HCT116 (cell line): ENCODE measurements at regions not wholly inside any gene's neighbourhood (a gene's known extent, or its start where the extent isn't known, plus 50 kb on each side); places are given as distances from the start of the nearest gene placed in this dataset.

Source experiments
- ATAC-seq: fragments of 200-7000 bp; cut with Tn5 transposase; 2 replicates; pipeline ENCODE4 v1.9.1; 2020; ENCODE audit warnings: mild to moderate bottlenecking, moderate library complexity
- BruUV-seq: library from RNA; stranded (reverse); fragments of 400-500 nt; replicated peaks from 2 replicates; lab custom pipeline; 2021; lab: Mats Ljungman, UMichigan
- CTCF ChIA-PET: fragments of 300-600 bp; sonication (Branson Sonifier 250); formaldehyde crosslinking; loops from one replicate; lab custom pipeline; 2021; ENCODE audit warnings: antibody characterized with exemption; lab: Charles Lee
- POLR2A ChIA-PET: fragments of 300-600, 350-600 bp; sonication (Branson Sonifier 250); formaldehyde crosslinking; loops from one replicate; lab custom pipeline; 2021; ENCODE audit warnings: antibody characterized with exemption; lab: Charles Lee
- RAD21 ChIA-PET, 2 experiments: fragments of 300-600 bp; sonication (Branson Sonifier 250); formaldehyde crosslinking; loops; one replicate each; lab custom pipeline; 2023; ENCODE audit warnings: low total read pairs in 2 of 2; ENCODE audit not compliant: uncharacterized antibody in 2 of 2, unreplicated experiment in 2 of 2, low non-redundant PET in 1 of 2; lab: Charles Lee
- DNase-seq: peaks from one replicate; pipeline ENCODE4 v3.0.0-alpha.2; 2010; ENCODE audit warnings: low read depth, low spot score
- H2AFZ ChIP-seq: fragments of 200-600 bp; shearing (Covaris generic), sonication (generic); 2 replicates; pipeline ENCODE4 v1.6.1; 2017; ENCODE audit warnings: low read depth, mixed run types, mixed read lengths, antibody characterized with exemption, low read length; ENCODE audit not compliant: poor library complexity, severe bottlenecking
- H3K27ac ChIP-seq: 2 replicates; pipeline ENCODE4 v1.5.1; 2012; ENCODE audit warnings: low read depth, low read length
- H3K27me3 ChIP-seq: fragments of 200-600 bp; sonication (generic); 2 replicates; pipeline ENCODE4 v1.6.1; 2016; ENCODE audit warnings: mixed run types, low read length, mixed read lengths; ENCODE audit not compliant: insufficient read depth
- H3K36me3 ChIP-seq, 2 experiments: fragments of 200-500 bp in 1 of 2; fragments of 200-600 bp in 1 of 2; sonication (Bioruptor generic) in 1 of 2; sonication (generic) in 1 of 2; 2 replicates each; pipeline versions ENCODE4 v1.5.1 to v1.6.1; 2014 to 2016; ENCODE audit warnings: low read length in 2 of 2, inconsistent platforms in 1 of 2, mixed read lengths in 1 of 2, mixed run types in 1 of 2; ENCODE audit not compliant: insufficient read depth in 2 of 2, control insufficient read depth in 1 of 2
- H3K4me1 ChIP-seq, 2 experiments: fragments of 200-600 bp in 1 of 2; sonication (generic) in 1 of 2; 2 replicates each; pipeline versions ENCODE4 v1.5.1 to v1.6.1; 2012 to 2017; ENCODE audit warnings: low read length in 2 of 2, inconsistent platforms in 1 of 2, mild to moderate bottlenecking in 1 of 2, mixed read lengths in 1 of 2, mixed run types in 1 of 2, moderate library complexity in 1 of 2; ENCODE audit not compliant: insufficient read depth in 2 of 2, control insufficient read depth in 1 of 2
- H3K4me2 ChIP-seq: fragments of 200-600 bp; sonication (generic); 2 replicates; pipeline ENCODE4 v1.6.1; 2017; ENCODE audit warnings: mixed run types, low read length, mixed read lengths
- H3K4me3 ChIP-seq, 2 experiments: fragments of 200-600 bp in 1 of 2; sonication (generic) in 1 of 2; replicated peaks in 1 of 2; 2 replicates each; pipeline ENCODE4 v1.5.1; 2011 to 2016; ENCODE audit warnings: low read length in 2 of 2, control low read depth in 1 of 2, low read depth in 1 of 2, mild to moderate bottlenecking in 1 of 2, mixed read lengths in 1 of 2, mixed run types in 1 of 2
- H3K79me2 ChIP-seq: fragments of 200-600 bp; sonication (generic); 2 replicates; pipeline ENCODE4 v1.6.1; 2017; ENCODE audit warnings: mild to moderate bottlenecking, mixed run types, low read length, moderate library complexity, mixed read lengths; ENCODE audit not compliant: insufficient read depth
- H3K9ac ChIP-seq: fragments of 200-600 bp; sonication (generic); 2 replicates; pipeline ENCODE4 v1.6.1; 2016; ENCODE audit warnings: low read length, mixed read lengths
- H3K9me2 ChIP-seq: fragments of 200-600 bp; sonication (generic), shearing (Covaris generic); 2 replicates; pipeline ENCODE4 v1.6.1; 2017; ENCODE audit warnings: mixed run types, mild to moderate bottlenecking, moderate library complexity; ENCODE audit not compliant: insufficient read depth
- H3K9me3 ChIP-seq, 2 experiments: fragments of 200-500 bp in 1 of 2; fragments of 200-600 bp in 1 of 2; sonication (Bioruptor generic) in 1 of 2; sonication (generic) in 1 of 2; 2 replicates each; pipeline ENCODE4 v1.6.1; 2014 to 2017; ENCODE audit warnings: low read length in 2 of 2, mixed read lengths in 2 of 2, inconsistent platforms in 1 of 2, low read depth in 1 of 2, mild to moderate bottlenecking in 1 of 2, mixed run types in 1 of 2, moderate library complexity in 1 of 2; ENCODE audit not compliant: control insufficient read depth in 1 of 2, insufficient read depth in 1 of 2
- H4K20me1 ChIP-seq: fragments of 200-600 bp; sonication (generic), shearing (Covaris generic); 2 replicates; pipeline ENCODE4 v1.6.1; 2017; ENCODE audit warnings: mixed run types, mild to moderate bottlenecking, moderate library complexity; ENCODE audit not compliant: insufficient read depth
- ATF3 ChIP-seq: IDR thresholded peaks from 2 replicates; pipeline ENCODE4 v1.6.1; 2012
- CBX3 ChIP-seq: IDR thresholded peaks from 2 replicates; pipeline ENCODE4 v1.6.1; 2012; ENCODE audit warnings: low read depth
- ELF1 ChIP-seq: IDR thresholded peaks from 2 replicates; pipeline ENCODE4 v1.6.1; 2012; ENCODE audit warnings: low read depth, borderline replicate concordance
- EZH2 ChIP-seq: fragments of 200-600 bp; sonication (generic); IDR thresholded peaks from 2 replicates; pipeline ENCODE4 v1.6.1; 2017; ENCODE audit warnings: antibody characterized with exemption, mixed run types
- MAX ChIP-seq: IDR thresholded peaks from 2 replicates; pipeline ENCODE4 v1.6.1; 2012
- POLR2AphosphoS5 ChIP-seq: IDR thresholded peaks from 2 replicates; pipeline ENCODE4 v1.6.1; 2011; ENCODE audit warnings: mild to moderate bottlenecking, low read depth, low read length, moderate library complexity
- RAD21 ChIP-seq: IDR thresholded peaks from 2 replicates; pipeline ENCODE4 v1.6.1; 2012; ENCODE audit warnings: low read depth, mild to moderate bottlenecking
- REST ChIP-seq: IDR thresholded peaks from 2 replicates; pipeline ENCODE4 v1.6.1; 2012; ENCODE audit warnings: low read depth
- SIN3A ChIP-seq: IDR thresholded peaks from 2 replicates; pipeline ENCODE4 v1.6.1; 2012; ENCODE audit warnings: low read depth
- ZFX ChIP-seq: fragments of 450-650 bp; IDR thresholded peaks from 2 replicates; pipeline ENCODE4 v1.6.1; 2017
- ZNF274 ChIP-seq: fragments of 200-500 bp; sonication (Bioruptor generic); IDR thresholded peaks from 2 replicates; pipeline ENCODE4 v1.6.1; 2014; ENCODE audit warnings: mild to moderate bottlenecking, low read depth, low read length, inconsistent platforms
- intact Hi-C: fragments of 100-400 bp; cut with micrococcal nuclease; formaldehyde crosslinking; loops from 2 replicates; pipeline ENCODE4 v1.10.0; 2022

GRCh38 chr5:174852143-174852542, 127.8 kb downstream of the MSX2 start:
- ChIA-PET CTCF (no interaction called here), POLR2A (no interaction called here), RAD21 (no interaction called here)
- BruUV-seq, result no TSS peak
- no peaks in the 10 kb centered on the region for H3K79me2 ChIP-seq
- DNase-seq (no peak), ATAC-seq (no peak)
- H3K9me2 ChIP-seq, result no peaks in the 10 kb centered on the region
- H3K9ac ChIP-seq, result no peak overlapping the region
- H3K4me3 ChIP-seq, result no peak overlapping the region
- no peak overlapping the region for H3K4me2 ChIP-seq
- intact Hi-C loops, result no loop called here
- no peaks in the 10 kb centered on the region for H3K9me3 ChIP-seq
- no peak for TF ChIP-seq ZNF274
- TF ChIP-seq ZFX, result no peak
- TF ChIP-seq REST, result no peak
- TF ChIP-seq ELF1, result no peak
- TF ChIP-seq SIN3A, result no peak
- TF ChIP-seq ATF3, result no peak
- no peak for TF ChIP-seq POLR2AphosphoS5
- TF ChIP-seq EZH2, result no peak
- TF ChIP-seq RAD21, result no peak
- TF ChIP-seq MAX, result no peak
- TF ChIP-seq CBX3, result no peak
- H2AFZ ChIP-seq, result no peak overlapping the region
- H3K27ac ChIP-seq, result no peak overlapping the region
- H3K36me3 ChIP-seq, result no peaks in the 10 kb centered on the region
- no peaks in the 10 kb centered on the region for H3K4me1 ChIP-seq
- no peaks in the 10 kb centered on the region for H4K20me1 ChIP-seq
- H3K27me3 ChIP-seq, result peaks cover 27% of the 10 kb centered on the region; the same call in 1 of the 2 replicates
